SK-N-SH (cell line): ENCODE measurements at regions not wholly inside any gene's neighbourhood (a gene's known extent, or its start where the extent isn't known, plus 50 kb on each side); places are given as distances from the start of the nearest gene placed in this dataset.

Experiments used
- FOXJ3 ChIP-seq: sonication (generic); formaldehyde crosslinking; IDR thresholded peaks from 2 replicates; pipeline ENCODE4 v1.5.1; 2020; ENCODE audit warnings: mild to moderate bottlenecking, missing genetic modification reagents
- FOXM1 ChIP-seq: IDR thresholded peaks from 2 replicates; pipeline ENCODE4 v1.4.0; 2012; ENCODE audit warnings: low read depth, mild to moderate bottlenecking
- GABPA ChIP-seq: IDR thresholded peaks from 2 replicates; pipeline ENCODE4 v1.4.0; 2012; ENCODE audit warnings: low read depth, mild to moderate bottlenecking
- JUND ChIP-seq: IDR thresholded peaks from 2 replicates; pipeline ENCODE4 v1.4.0; 2012
- MXI1 ChIP-seq: IDR thresholded peaks from 2 replicates; pipeline ENCODE4 v1.6.1; 2012; ENCODE audit warnings: mild to moderate bottlenecking, low read depth, low read length, improper control_type of control experiment
- POLR2AphosphoS5 ChIP-seq: IDR thresholded peaks from 2 replicates; pipeline ENCODE4 v1.6.1; 2012; ENCODE audit warnings: low read depth, low read length
- SIN3A ChIP-seq: IDR thresholded peaks from 2 replicates; pipeline ENCODE4 v1.6.1; 2012; ENCODE audit warnings: low read depth, mild to moderate bottlenecking, low read length, moderate library complexity, borderline replicate concordance
- TEAD4 ChIP-seq: IDR thresholded peaks from 2 replicates; pipeline ENCODE4 v1.4.0; 2012; ENCODE audit warnings: mild to moderate bottlenecking, borderline replicate concordance; ENCODE audit not compliant: insufficient read depth
- TF ChIP-seq, protein P1 (sequence below): fragments of 150-350 bp; IDR thresholded peaks from 2 replicates; pipeline ENCODE4 v1.6.1; 2016; ENCODE audit warnings: mild to moderate bottlenecking, low read depth, low read length
- TF ChIP-seq, protein P2 (sequence below): IDR thresholded peaks from 2 replicates; pipeline ENCODE4 v1.4.0; 2012; ENCODE audit warnings: low read depth
- TF ChIP-seq, protein P3 (sequence below): fragments of 200-600 bp; sonication (generic); IDR thresholded peaks from 2 replicates; pipeline ENCODE4 v1.6.1; 2017; ENCODE audit warnings: antibody characterized with exemption, mild to moderate bottlenecking, moderate library complexity
- TF ChIP-seq, protein P4 (sequence below): fragments of 150-350 bp; IDR thresholded peaks from 2 replicates; pipeline ENCODE4 v1.6.1; 2017; ENCODE audit warnings: antibody characterized with exemption, low read length, low read depth, borderline replicate concordance

GRCh38 chr9:92176068-92176799 lies 61.0 kb upstream of the SPTLC1 start:
- TF ChIP-seq POLR2AphosphoS5 (no peak), JUND (no peak), GABPA (no peak), FOXJ3 (CRISPR knock-in tag) (no peak), MXI1 (no peak), SIN3A (no peak), TEAD4 (no peak), FOXM1 (no peak)
- TF ChIP-seq, protein P1, sequence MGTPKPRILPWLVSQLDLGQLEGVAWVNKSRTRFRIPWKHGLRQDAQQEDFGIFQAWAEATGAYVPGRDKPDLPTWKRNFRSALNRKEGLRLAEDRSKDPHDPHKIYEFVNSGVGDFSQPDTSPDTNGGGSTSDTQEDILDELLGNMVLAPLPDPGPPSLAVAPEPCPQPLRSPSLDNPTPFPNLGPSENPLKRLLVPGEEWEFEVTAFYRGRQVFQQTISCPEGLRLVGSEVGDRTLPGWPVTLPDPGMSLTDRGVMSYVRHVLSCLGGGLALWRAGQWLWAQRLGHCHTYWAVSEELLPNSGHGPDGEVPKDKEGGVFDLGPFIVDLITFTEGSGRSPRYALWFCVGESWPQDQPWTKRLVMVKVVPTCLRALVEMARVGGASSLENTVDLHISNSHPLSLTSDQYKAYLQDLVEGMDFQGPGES = no peak
- TF ChIP-seq, protein P2, sequence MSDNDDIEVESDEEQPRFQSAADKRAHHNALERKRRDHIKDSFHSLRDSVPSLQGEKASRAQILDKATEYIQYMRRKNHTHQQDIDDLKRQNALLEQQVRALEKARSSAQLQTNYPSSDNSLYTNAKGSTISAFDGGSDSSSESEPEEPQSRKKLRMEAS = no peak
- TF ChIP-seq, protein P3, sequence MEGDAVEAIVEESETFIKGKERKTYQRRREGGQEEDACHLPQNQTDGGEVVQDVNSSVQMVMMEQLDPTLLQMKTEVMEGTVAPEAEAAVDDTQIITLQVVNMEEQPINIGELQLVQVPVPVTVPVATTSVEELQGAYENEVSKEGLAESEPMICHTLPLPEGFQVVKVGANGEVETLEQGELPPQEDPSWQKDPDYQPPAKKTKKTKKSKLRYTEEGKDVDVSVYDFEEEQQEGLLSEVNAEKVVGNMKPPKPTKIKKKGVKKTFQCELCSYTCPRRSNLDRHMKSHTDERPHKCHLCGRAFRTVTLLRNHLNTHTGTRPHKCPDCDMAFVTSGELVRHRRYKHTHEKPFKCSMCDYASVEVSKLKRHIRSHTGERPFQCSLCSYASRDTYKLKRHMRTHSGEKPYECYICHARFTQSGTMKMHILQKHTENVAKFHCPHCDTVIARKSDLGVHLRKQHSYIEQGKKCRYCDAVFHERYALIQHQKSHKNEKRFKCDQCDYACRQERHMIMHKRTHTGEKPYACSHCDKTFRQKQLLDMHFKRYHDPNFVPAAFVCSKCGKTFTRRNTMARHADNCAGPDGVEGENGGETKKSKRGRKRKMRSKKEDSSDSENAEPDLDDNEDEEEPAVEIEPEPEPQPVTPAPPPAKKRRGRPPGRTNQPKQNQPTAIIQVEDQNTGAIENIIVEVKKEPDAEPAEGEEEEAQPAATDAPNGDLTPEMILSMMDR = no peak
- TF ChIP-seq, protein P4, sequence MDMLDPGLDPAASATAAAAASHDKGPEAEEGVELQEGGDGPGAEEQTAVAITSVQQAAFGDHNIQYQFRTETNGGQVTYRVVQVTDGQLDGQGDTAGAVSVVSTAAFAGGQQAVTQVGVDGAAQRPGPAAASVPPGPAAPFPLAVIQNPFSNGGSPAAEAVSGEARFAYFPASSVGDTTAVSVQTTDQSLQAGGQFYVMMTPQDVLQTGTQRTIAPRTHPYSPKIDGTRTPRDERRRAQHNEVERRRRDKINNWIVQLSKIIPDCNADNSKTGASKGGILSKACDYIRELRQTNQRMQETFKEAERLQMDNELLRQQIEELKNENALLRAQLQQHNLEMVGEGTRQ = no peak
